H1 (cell line): ENCODE measurements at regions not wholly inside any gene's neighbourhood (a gene's known extent, or its start where the extent isn't known, plus 50 kb on each side); places are given as distances from the start of the nearest gene placed in this dataset.

Experiments used
- TF ChIP-seq, protein P1 (sequence below): IDR thresholded peaks from 2 replicates; pipeline ENCODE4 v1.6.1; 2012; ENCODE audit warnings: low read length, inconsistent platforms

DNA sequence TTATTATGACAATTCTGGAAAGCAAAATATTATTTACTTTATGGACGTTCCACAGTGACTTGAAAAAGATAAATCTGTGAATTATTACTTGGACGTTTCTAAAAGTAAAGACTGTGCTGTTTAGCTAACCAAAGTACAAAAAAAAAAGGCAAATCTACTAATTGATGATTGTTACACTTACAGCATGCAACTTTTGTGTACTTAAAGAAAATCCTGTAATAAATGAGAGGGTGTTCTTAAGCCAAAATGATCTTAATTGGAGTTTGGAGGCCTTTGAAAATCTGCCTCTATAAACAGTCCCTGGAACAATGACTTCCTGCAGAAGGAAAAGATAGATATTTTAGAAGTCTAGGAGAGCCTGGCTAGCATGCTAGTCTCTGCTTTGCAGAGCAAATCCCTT, 434.0 kb upstream of the SYT1 start (continued):
- TF ChIP-seq, protein P1, sequence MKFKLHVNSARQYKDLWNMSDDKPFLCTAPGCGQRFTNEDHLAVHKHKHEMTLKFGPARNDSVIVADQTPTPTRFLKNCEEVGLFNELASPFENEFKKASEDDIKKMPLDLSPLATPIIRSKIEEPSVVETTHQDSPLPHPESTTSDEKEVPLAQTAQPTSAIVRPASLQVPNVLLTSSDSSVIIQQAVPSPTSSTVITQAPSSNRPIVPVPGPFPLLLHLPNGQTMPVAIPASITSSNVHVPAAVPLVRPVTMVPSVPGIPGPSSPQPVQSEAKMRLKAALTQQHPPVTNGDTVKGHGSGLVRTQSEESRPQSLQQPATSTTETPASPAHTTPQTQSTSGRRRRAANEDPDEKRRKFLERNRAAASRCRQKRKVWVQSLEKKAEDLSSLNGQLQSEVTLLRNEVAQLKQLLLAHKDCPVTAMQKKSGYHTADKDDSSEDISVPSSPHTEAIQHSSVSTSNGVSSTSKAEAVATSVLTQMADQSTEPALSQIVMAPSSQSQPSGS: no peak
